NOMO-1 treated with DMSO at 0.1 percent for 48 hours (cell line): ENCODE measurements at regions not wholly inside any gene's neighbourhood (a gene's known extent, or its start where the extent isn't known, plus 50 kb on each side); places are given as distances from the start of the nearest gene placed in this dataset.

Experiments used
- DNase-seq: peaks from one replicate; lab custom pipeline; 2025; ENCODE audit not compliant: unreplicated experiment; lab: John Stamatoyannopoulos, UW

GRCh38 chr11:91187314-91187713, 964.5 kb upstream of the CHORDC1 start:
- no peak for DNase-seq

GRCh38 chr11:91178366-91178765, 955.5 kb upstream of the CHORDC1 start:
- no peak for DNase-seq

DNA sequence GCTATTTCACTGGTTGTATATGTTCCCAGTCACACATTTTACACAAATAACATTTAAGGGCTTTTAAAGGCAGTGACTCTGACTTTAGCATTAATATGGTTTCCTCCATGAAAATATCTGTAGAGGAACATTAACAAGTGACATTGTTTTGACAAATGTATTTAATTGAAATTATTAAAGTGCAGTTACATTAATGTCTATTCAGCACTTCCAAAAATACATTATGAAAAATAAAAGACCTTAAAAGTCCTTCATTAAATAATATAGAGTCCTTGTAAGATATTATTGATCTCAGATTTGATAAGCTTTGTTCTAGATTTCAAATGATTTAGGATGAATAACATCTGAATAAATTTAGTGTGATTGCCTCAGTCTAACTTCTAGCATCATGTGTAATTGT, 951.9 kb upstream of the CHORDC1 start:
- DNase-seq, result no peak

DNA sequence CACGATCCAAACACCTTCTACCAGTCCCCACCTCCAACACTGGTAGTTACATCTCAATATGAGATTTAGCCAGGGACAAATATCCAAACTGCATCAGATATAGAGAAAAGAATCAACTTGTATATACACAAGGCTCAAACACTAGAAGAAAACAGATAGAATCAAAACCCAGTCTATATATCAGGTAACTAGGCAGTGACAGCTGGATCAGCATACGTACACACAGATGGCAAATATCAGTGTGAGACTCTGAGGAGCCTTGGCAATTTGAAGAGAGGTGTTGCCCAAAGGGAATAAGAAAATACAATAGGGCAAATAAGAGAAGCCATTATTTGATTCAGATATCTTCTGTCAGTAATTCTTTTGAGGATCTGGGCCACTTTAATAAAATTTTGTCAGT, 951.3 kb upstream of the CHORDC1 start:
- no peak for DNase-seq

DNA sequence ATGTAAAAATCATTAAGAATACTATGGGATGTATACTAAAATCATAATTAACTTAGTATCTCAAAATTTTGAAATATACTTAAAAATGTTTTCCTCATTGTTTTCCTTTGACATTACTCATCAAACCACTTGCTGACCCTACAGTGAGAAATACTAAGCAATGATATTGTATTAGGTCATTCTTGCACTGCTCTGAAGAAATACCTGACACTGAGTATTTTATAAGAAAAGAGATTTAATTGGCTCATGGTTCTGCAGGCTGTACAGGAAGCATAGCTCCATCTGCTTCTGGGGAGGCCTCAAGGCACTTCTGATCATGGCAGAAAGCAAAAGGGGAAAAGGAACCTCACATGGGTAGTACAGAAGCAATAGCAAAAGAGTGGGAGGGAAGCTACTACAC, 950.9 kb upstream of the CHORDC1 start:
- DNase-seq, result no peak

DNA sequence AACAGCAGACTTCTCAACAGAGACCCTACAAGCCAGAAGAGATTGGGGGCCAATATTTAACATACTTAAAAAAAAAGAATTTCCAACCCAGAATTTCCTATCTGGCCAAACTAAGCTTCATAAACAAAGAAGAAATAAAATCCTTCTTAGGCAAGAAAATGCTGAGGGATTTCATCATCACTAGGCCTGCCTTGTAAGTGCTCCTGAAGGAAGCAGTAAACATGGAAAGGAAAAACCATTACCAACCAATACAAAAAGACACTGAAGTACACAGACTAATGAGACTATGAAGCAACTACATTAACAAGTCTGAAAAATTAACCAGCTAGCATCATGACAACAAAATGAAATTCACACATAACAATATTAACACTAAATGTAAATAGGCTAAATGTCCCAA, 947.9 kb upstream of the CHORDC1 start:
- DNase-seq, result no peak

- DNase-seq, result no peak
Measured at GRCh38 chr11:91164452-91164822, 941.6 kb upstream of the CHORDC1 start.

- no peak for DNase-seq
Measured at GRCh38 chr11:91163619-91164451, 941.0 kb upstream of the CHORDC1 start.

DNA sequence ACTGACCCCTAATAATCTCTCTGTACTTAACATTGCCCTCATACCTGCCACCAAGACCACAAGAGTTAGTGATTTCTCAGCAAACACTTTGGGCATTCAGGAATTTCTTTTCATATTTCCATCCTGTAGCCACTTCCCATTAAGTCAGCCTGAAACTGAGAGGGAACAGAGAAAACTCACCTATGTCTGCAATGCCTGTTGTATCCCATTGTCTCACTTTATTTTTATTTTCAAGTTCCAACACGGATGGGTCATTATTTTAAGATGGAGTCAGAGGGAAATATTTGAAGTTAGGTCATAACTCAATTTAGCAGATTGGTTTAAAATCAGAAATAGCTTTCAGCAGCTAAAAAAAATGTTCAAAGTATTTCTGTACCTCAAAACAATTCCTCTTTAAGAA, 937.8 kb upstream of the CHORDC1 start:
- no peak for DNase-seq

- DNase-seq, result no peak
Measured at GRCh38 chr11:91158891-91159537, 936.2 kb upstream of the CHORDC1 start.

GRCh38 chr11:91158297-91158696, 935.4 kb upstream of the CHORDC1 start:
- no peak for DNase-seq

DNA sequence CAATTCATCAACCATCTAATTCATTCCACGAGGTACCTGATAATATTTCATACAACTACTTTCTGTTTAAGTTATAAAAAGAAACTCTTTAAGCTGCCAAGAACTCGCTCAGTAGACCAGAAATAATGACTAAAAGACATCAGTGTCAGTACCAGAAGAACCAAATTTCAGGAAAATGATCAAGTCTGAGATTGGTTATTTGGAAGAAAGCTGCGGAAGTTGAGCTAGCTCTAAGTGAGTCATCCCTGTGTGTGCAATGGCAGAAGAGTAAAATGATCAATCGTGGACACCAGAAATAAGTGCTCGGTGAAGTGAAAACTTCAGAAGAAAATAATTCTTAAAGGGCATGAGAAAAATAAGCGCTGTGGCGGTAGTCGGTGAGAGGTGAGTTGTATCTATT, 933.2 kb upstream of the CHORDC1 start:
- no peak for DNase-seq

DNA sequence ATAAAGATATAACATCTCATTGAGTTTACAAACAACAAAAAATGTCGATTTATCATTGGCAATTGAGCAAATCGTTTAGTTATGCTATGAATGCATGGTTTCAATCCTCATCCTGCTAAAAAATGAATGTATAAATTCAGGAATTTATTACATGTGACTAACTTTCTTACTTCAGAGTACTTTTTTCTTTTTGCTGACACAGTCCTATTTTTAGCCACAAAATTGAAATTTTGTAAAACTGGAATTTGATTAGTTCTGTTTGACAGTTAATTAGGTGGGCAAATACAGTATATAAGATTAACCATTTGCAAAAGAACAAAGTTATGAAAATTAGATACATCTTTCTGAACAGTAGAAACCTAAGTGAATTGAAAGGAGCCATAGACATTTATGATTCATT, 925.0 kb upstream of the CHORDC1 start:
- DNase-seq, result no peak

GRCh38 chr11:91141655-91142054, 918.8 kb upstream of the CHORDC1 start:
- DNase-seq, result no peak

DNA sequence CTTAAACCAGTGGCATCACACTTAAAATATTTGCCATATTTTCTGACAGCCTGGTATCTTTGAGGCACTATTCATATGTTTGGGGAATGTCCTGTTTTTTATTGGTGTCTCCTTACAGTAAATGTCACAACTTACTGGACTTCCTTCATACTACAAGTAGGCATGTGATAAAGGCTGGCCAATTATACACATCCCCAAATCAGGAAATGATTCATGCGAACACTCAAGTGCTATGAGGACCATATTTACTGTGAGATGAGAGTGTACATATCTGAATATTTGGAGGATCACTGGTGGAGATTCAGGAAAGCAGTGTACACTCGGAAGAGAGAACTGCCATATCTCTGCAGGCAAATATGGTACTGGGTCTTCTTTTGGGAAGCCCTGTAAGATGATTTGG, 913.8 kb upstream of the CHORDC1 start:
- DNase-seq, result peak; percentile 1

- DNase-seq, result no peak
Measured at GRCh38 chr11:91133361-91133760, 910.5 kb upstream of the CHORDC1 start.

DNA sequence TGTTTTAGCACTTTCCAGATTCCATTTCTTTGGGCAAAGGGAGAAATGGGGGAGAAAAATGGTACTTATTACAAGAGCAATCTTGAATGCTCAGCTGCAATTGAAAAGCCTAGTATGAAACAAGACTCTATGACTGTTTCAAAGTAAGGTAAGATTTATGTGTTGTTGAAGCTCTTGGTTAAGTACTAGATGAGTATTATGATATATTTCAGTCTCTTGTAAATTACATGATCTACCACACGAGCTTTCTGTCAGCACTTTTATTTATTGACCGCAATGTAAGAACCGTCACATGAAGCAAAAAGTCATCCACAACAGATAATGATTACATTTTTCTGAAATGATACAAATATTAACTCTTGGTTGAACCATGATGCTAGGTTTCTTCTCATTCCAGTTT, 906.7 kb upstream of the CHORDC1 start:
- no peak for DNase-seq

DNA sequence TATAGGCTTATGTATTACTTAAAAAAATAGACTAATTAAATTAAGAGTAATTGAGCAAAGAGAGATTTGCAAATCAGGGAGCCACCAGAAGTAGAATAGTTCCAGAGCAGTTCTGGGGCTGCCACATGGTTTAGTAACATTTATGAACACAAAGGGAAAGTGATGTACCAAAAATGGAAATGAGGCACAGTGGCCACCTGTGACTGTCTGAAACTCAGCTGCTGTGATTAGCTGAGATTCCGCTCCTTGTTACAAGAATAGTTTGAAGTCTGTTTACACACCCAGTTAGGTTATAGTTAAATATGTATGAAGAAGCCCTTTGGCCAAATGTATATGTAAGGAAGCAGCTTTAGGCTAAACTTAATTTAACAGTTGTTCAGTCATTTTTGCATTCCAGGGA, 901.5 kb upstream of the CHORDC1 start:
- no peak for DNase-seq

DNA sequence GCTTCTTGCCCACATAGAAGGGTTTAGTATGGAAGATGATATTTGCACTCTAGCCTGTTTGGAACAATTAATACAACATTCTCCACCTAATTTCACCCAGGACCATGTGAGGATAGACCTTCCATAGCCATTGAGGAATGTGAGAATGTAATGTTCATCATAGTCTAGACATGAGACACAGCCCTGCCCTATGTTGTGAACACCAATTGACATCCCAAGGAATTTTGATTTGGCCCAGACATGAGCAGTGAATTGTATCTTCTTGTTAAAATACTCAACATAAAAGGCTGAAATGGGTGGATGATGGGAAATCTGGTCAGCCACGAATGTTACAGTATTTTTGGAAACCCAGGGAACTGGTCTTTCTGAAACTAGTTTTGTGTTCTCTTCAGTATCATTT, 892.3 kb upstream of the CHORDC1 start:
- no peak for DNase-seq

- no peak for DNase-seq
Measured at GRCh38 chr11:91104237-91104636, 881.4 kb upstream of the CHORDC1 start.

- DNase-seq, result no peak
Measured at GRCh38 chr11:91100427-91100826, 877.6 kb upstream of the CHORDC1 start.

- no peak for DNase-seq
Measured at GRCh38 chr11:91097083-91097482, 874.2 kb upstream of the CHORDC1 start.

- DNase-seq, result no peak
Measured at GRCh38 chr11:91093141-91093540, 870.3 kb upstream of the CHORDC1 start.
